Upper lobe of left lung (tissue), 6 donors: ENCODE measurements at regions not wholly inside any gene's neighbourhood (a gene's known extent, or its start where the extent isn't known, plus 50 kb on each side); places are given as distances from the start of the nearest gene placed in this dataset.
A peak's percentile ranks its signal among the peaks of the same experiment; 100 is the strongest.

Experiments
- ATAC-seq, 2 donors: fragments of 200-7000 bp; cut with Tn5 transposase; one replicate each; pipeline ENCODE4 v1.9.1; 2022; ENCODE audit warnings: mild to moderate bottlenecking in 2 of 2, moderate library complexity in 2 of 2; ENCODE audit not compliant: low FRiP score in 2 of 2
- DNase-seq, 2 donors: peaks; one replicate each; pipeline ENCODE4 v3.0.0-alpha.2; 2019 to 2020
- H3K27ac ChIP-seq, 4 donors: fragments of 200-600 bp; sonication (generic); one replicate each; pipeline ENCODE4 v1.5.1; 2016 to 2019
- H3K27me3 ChIP-seq, 4 donors: fragments of 200-600 bp; sonication (generic); one replicate each; pipeline ENCODE4 v1.5.1; 2017 to 2019
- H3K36me3 ChIP-seq, 4 donors: fragments of 200-600 bp; sonication (generic); one replicate each; pipeline ENCODE4 v1.5.1; 2016 to 2019
- H3K4me1 ChIP-seq, 4 donors: fragments of 200-600 bp; sonication (generic); one replicate each; pipeline ENCODE4 v1.5.1; 2018 to 2019
- H3K4me3 ChIP-seq, 4 donors: fragments of 200-600 bp; sonication (generic); one replicate each; pipeline ENCODE4 v1.5.1; 2017 to 2019; ENCODE audit warnings: mild to moderate bottlenecking in 2 of 4, moderate library complexity in 1 of 4
- H3K9me3 ChIP-seq, 4 donors: fragments of 200-600 bp; sonication (generic); one replicate each; pipeline ENCODE4 v1.5.1; 2018 to 2019
- CTCF ChIP-seq, 6 experiments: fragments of 450-650 bp in 4 of 6; fragments of 200-600 bp in 2 of 6; sonication (generic) in 2 of 6; IDR thresholded peaks; one replicate each; pipeline ENCODE4 v1.5.1; 2016 to 2019; ENCODE audit warnings: antibody characterized with exemption in 6 of 6
- EP300 ChIP-seq, 4 donors: sonication (generic); formaldehyde crosslinking; IDR thresholded peaks; one replicate each; pipeline ENCODE4 v1.5.1; 2017; ENCODE audit warnings: antibody characterized with exemption in 4 of 4, control low read depth in 2 of 4
- POLR2A ChIP-seq, 4 donors: fragments of 450-650 bp; IDR thresholded peaks; one replicate each; pipeline ENCODE4 v1.5.1; 2016 to 2017; ENCODE audit warnings: antibody characterized with exemption in 4 of 4, mild to moderate bottlenecking in 2 of 4
- POLR2AphosphoS5 ChIP-seq, 2 donors: sonication (generic); formaldehyde crosslinking; IDR thresholded peaks; one replicate each; pipeline ENCODE4 v1.5.1; 2017; ENCODE audit warnings: antibody characterized with exemption in 2 of 2
- WGBS, 2 donors: methylation state at CpG; one replicate each; pipeline ENCODE4 v1.1.5; 2017 to 2018; 5-methylcytosine and 5-hydroxymethylcytosine counted together
- donor health status: DM: no; HTN: no; CAD: no; lungs with moderate emphysema.
- donor health status: DM: no; HTN: yes; CAD: no; lungs with severe emphysema.

- Histone ChIP-seq H3K4me1 (peaks cover 0 to 4% (median 0%) of the 10 kb centered on the region in 4 donors), H3K27me3 (no peaks in the 10 kb centered on the region), H3K27ac (no peak overlapping the region), H3K9me3 (no peaks in the 10 kb centered on the region), H3K36me3 (no peaks in the 10 kb centered on the region), H3K4me3 (no peak overlapping the region)
- no peak for DNase-seq
- peak in 1 of 2 donors; percentile 78 for ATAC-seq
- WGBS, 2 donors: 85 to 97% methylated on average over 8 of the region's 8 CpGs
- TF ChIP-seq POLR2AphosphoS5 (IDR thresholded peaks at IDR 0.05) (no peak), CTCF (IDR thresholded peaks at IDR 0.05) (no peak), POLR2A (IDR thresholded peaks at IDR 0.05) (no peak)
Measured at GRCh38 chr6:143579703-143580102, 68.2 kb upstream of the FUCA2 start.

- DNase-seq (no peak), ATAC-seq (no peak)
- H3K27me3 ChIP-seq: no peaks in the 10 kb centered on the region
- H3K36me3 ChIP-seq: no peaks in the 10 kb centered on the region
- TF ChIP-seq POLR2AphosphoS5 (IDR thresholded peaks at IDR 0.05) (no peak), EP300 (IDR thresholded peaks at IDR 0.05) (no peak), POLR2A (IDR thresholded peaks at IDR 0.05) (no peak), CTCF (IDR thresholded peaks at IDR 0.05) (no peak)
- 67 to 81% methylated on average over 2 of the region's 2 CpGs for WGBS, 2 donors
- H3K4me3 ChIP-seq: no peak overlapping the region
- H3K4me1 ChIP-seq: peaks cover 0 to 4% (median 0%) of the 10 kb centered on the region in 4 donors
- H3K9me3 ChIP-seq: no peaks in the 10 kb centered on the region
- no peak overlapping the region for H3K27ac ChIP-seq
Measured at GRCh38 chr6:143578054-143578453, 66.5 kb upstream of the FUCA2 start.

- no peak overlapping the region for H3K27ac ChIP-seq
- no peak for TF ChIP-seq POLR2A (IDR thresholded peaks at IDR 0.05)
- no peak for TF ChIP-seq POLR2AphosphoS5 (IDR thresholded peaks at IDR 0.05)
- no peak for TF ChIP-seq CTCF (IDR thresholded peaks at IDR 0.05)
- TF ChIP-seq EP300 (IDR thresholded peaks at IDR 0.05): no peak
- no peaks in the 10 kb centered on the region for H3K36me3 ChIP-seq
- no peak overlapping the region for H3K4me3 ChIP-seq
- no peaks in the 10 kb centered on the region for H3K27me3 ChIP-seq
- DNase-seq: no peak
- WGBS, 2 donors: 81% methylated on average over 6 of the region's 6 CpGs
- peaks cover 0 to 4% (median 0%) of the 10 kb centered on the region in 4 donors for H3K4me1 ChIP-seq
- peak in 1 of 2 donors; percentile 62 for ATAC-seq
- no peaks in the 10 kb centered on the region for H3K9me3 ChIP-seq
Measured at GRCh38 chr6:143575901-143576426, 64.4 kb upstream of the FUCA2 start.

- Histone ChIP-seq H3K27me3 (no peaks in the 10 kb centered on the region), H3K36me3 (no peaks in the 10 kb centered on the region), H3K4me3 (no peak overlapping the region), H3K9me3 (no peaks in the 10 kb centered on the region), H3K27ac (no peak overlapping the region), H3K4me1 (peaks cover 0 to 4% (median 0%) of the 10 kb centered on the region in 4 donors)
- WGBS, 2 donors: 10 to 18% methylated on average over 5 of the region's 5 CpGs
- TF ChIP-seq POLR2AphosphoS5 (IDR thresholded peaks at IDR 0.05) (no peak), CTCF (IDR thresholded peaks at IDR 0.05) (peak; percentile 76 to 93 (median 89))
- peak; percentile 91 to 94 for ATAC-seq
- peak in 1 of 2 donors; percentile 56 for DNase-seq
Measured at GRCh38 chr6:143575440-143575839, 63.9 kb upstream of the FUCA2 start.

- H3K36me3 ChIP-seq: no peaks in the 10 kb centered on the region
- DNase-seq (no peak), ATAC-seq (no peak)
- no peak for TF ChIP-seq POLR2A (IDR thresholded peaks at IDR 0.05)
- peaks cover 0 to 1% (median 0%) of the 10 kb centered on the region in 4 donors for H3K4me1 ChIP-seq
- H3K4me3 ChIP-seq: no peak overlapping the region
- H3K27me3 ChIP-seq: no peaks in the 10 kb centered on the region
- 79 to 80% methylated on average over 13 of the region's 13 CpGs for WGBS, 2 donors
- no peaks in the 10 kb centered on the region for H3K9me3 ChIP-seq
- H3K27ac ChIP-seq: no peak overlapping the region
Measured at GRCh38 chr6:143570147-143570853, 58.8 kb upstream of the FUCA2 start.
